ENCODE measurements at regions not wholly inside any gene's neighbourhood (a gene's known extent, or its start where the extent isn't known, plus 50 kb on each side); places are given as distances from the start of the nearest gene placed in this dataset.

DNA sequence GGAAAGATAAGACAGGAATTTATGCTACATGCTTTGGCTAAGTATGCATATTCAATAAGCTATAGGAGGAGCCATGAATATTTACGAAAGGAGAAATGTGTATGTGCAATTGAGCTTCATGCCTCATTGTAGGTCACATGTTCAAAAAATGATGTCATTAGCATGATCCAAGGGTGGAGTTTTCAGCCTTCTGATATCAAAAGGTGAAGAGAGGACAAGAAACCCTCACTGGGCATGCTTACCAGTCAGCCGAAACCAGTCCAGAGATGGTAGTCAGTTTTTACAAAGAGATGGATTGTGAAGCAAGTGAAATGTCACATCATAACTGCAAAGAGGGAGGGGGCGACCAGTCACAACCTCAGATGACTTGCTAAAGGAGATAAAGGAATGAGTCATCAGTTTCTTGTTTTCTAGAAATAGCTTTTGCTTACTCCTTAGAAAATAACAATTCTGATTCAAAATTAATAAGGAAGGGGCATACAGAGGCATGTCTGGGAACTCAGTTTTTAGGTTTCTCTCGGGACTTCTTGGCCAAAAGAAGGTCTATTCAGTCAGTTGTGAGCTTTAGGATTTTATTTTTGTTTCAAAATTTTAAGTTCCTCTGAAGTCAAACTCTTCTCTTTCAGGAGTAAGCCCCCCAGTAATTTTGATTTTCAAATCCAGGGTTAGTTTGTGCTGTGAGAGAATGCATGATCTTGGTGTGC is 1067.8 kb upstream of the EDIL3 start:
- TF ChIP-seq POLR2AphosphoS5 (IDR thresholded peaks at IDR 0.05), result no peak
- no peak for TF ChIP-seq POLR2A (IDR thresholded peaks at IDR 0.05)
- no peak for TF ChIP-seq EP300 (IDR thresholded peaks at IDR 0.05)

Data from gastroesophageal sphincter (tissue), 2 donors.